ENCODE measurements at regions not wholly inside any gene's neighbourhood (a gene's known extent, or its start where the extent isn't known, plus 50 kb on each side); places are given as distances from the start of the nearest gene placed in this dataset.

GRCh38 chr15:95105229-95105628 lies 873.9 kb downstream of the MCTP2 start:
- TF ChIP-seq FOXP2 (optimal IDR thresholded peaks at IDR 0.05; ENCODE audit: borderline replicate concordance, extremely low read depth, extremely low read length, insufficient read depth) (no peak), SIN3A (IDR thresholded peaks at IDR 0.05; ENCODE audit: borderline replicate concordance, insufficient read depth, low read length) (no peak), TAF1 (IDR thresholded peaks at IDR 0.05; ENCODE audit: borderline replicate concordance, insufficient read depth, low read length) (no peak), POLR2AphosphoS5 (IDR thresholded peaks at IDR 0.05; ENCODE audit: low read depth, low read length) (no peak), REST (IDR thresholded peaks at IDR 0.05; ENCODE audit: insufficient read depth in 1 of 2, low read depth in 2 of 2, low read length in 2 of 2) (no peak)

DNA sequence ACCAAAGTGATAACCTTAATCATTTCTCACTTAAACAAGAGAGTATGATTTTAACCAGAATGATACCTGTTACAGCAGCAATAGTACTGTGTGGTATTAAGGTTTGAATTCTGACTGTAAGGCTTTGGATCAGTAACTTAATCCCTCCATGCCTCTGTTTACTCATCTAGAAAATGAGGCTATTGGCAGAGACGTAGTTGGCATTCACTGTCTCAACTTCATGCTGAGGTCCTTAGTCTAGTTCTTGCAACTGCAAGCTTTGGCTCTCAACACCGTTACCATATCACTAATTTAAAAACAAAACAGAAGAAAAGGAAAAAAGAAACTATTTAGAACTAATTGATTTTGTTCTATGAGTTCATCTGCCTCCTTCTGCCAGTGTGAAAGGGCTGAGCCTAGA lies 875.4 kb downstream of the MCTP2 start:
- no peak for TF ChIP-seq FOXP2 (optimal IDR thresholded peaks at IDR 0.05; ENCODE audit: borderline replicate concordance, extremely low read depth, extremely low read length, insufficient read depth)
- no peak for TF ChIP-seq SIN3A (IDR thresholded peaks at IDR 0.05; ENCODE audit: borderline replicate concordance, insufficient read depth, low read length)
- TF ChIP-seq REST (IDR thresholded peaks at IDR 0.05; ENCODE audit: insufficient read depth in 1 of 2, low read depth in 2 of 2, low read length in 2 of 2), result no peak
- no peak for TF ChIP-seq TAF1 (IDR thresholded peaks at IDR 0.05; ENCODE audit: borderline replicate concordance, insufficient read depth, low read length)
- no peak for TF ChIP-seq POLR2AphosphoS5 (IDR thresholded peaks at IDR 0.05; ENCODE audit: low read depth, low read length)

GRCh38 chr15:95108673-95109072 lies 877.3 kb downstream of the MCTP2 start:
- TF ChIP-seq POLR2AphosphoS5 (IDR thresholded peaks at IDR 0.05; ENCODE audit: low read depth, low read length), result no peak
- TF ChIP-seq TAF1 (IDR thresholded peaks at IDR 0.05; ENCODE audit: borderline replicate concordance, insufficient read depth, low read length), result no peak

DNA sequence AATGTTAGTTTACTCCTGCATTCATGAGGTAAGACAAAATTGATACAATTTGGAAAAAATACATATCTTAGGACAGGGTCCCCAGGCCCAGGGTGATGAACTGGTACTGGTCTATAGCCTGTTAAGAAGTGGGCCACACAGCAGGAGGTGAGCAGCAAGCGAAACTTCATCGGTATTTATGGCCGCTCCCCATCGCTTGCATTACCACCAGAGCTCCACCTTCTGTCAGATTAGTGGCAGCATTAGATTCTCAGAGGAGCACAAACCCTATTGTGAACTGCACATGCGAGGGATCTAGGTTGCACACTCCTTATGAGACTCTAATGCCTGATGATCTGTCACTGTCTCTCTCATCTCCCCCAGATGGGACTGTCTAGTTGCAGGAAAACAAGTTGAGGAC lies 880.6 kb downstream of the MCTP2 start:
- TF ChIP-seq TAF1 (IDR thresholded peaks at IDR 0.05; ENCODE audit: borderline replicate concordance, insufficient read depth, low read length) (no peak), FOXP2 (optimal IDR thresholded peaks at IDR 0.05; ENCODE audit: borderline replicate concordance, extremely low read depth, extremely low read length, insufficient read depth) (no peak), POLR2AphosphoS5 (IDR thresholded peaks at IDR 0.05; ENCODE audit: low read depth, low read length) (no peak), SIN3A (IDR thresholded peaks at IDR 0.05; ENCODE audit: borderline replicate concordance, insufficient read depth, low read length) (no peak), REST (IDR thresholded peaks at IDR 0.05; ENCODE audit: insufficient read depth in 1 of 2, low read depth in 2 of 2, low read length in 2 of 2) (no peak)

GRCh38 chr15:95113041-95113440 lies 881.7 kb downstream of the MCTP2 start:
- no peak for TF ChIP-seq TAF1 (IDR thresholded peaks at IDR 0.05; ENCODE audit: borderline replicate concordance, insufficient read depth, low read length)
- no peak for TF ChIP-seq FOXP2 (optimal IDR thresholded peaks at IDR 0.05; ENCODE audit: borderline replicate concordance, extremely low read depth, extremely low read length, insufficient read depth)
- TF ChIP-seq SIN3A (IDR thresholded peaks at IDR 0.05; ENCODE audit: borderline replicate concordance, insufficient read depth, low read length), result no peak
- TF ChIP-seq REST (IDR thresholded peaks at IDR 0.05; ENCODE audit: insufficient read depth in 1 of 2, low read depth in 2 of 2, low read length in 2 of 2), result no peak
- no peak for TF ChIP-seq POLR2AphosphoS5 (IDR thresholded peaks at IDR 0.05; ENCODE audit: low read depth, low read length)

Data from PFSK-1 (cell line).